Glutamatergic neuron (in vitro differentiated cells): ENCODE measurements at regions not wholly inside any gene's neighbourhood (a gene's known extent, or its start where the extent isn't known, plus 50 kb on each side); places are given as distances from the start of the nearest gene placed in this dataset.

Source experiments
- DNase-seq: peaks from one replicate; pipeline ENCODE4 v3.0.0; 2022
- H3K27ac Mint-ChIP-seq: one replicate; pipeline ENCODE4 v1.8.0; 2020; ENCODE audit warnings: mild to moderate bottlenecking, mixed read lengths, inconsistent platforms; ENCODE audit not compliant: unreplicated experiment
- H3K27me3 Mint-ChIP-seq: one replicate; pipeline ENCODE4 v1.8.0; 2020; ENCODE audit warnings: mild to moderate bottlenecking, moderate library complexity, mixed read lengths, inconsistent platforms; ENCODE audit not compliant: unreplicated experiment
- H3K36me3 Mint-ChIP-seq: one replicate; pipeline ENCODE4 v1.8.0; 2020; ENCODE audit warnings: mild to moderate bottlenecking, mixed read lengths, inconsistent platforms; ENCODE audit not compliant: unreplicated experiment
- H3K4me1 Mint-ChIP-seq: one replicate; pipeline ENCODE4 v1.8.0; 2020; ENCODE audit warnings: mild to moderate bottlenecking, low read depth, mixed read lengths, inconsistent platforms; ENCODE audit not compliant: unreplicated experiment
- H3K4me3 Mint-ChIP-seq: one replicate; pipeline ENCODE4 v1.8.0; 2020; ENCODE audit warnings: mild to moderate bottlenecking, mixed read lengths, inconsistent platforms; ENCODE audit not compliant: unreplicated experiment
- H3K9me3 Mint-ChIP-seq: one replicate; pipeline ENCODE4 v1.8.0; 2020; ENCODE audit warnings: mild to moderate bottlenecking, moderate library complexity, mixed read lengths, inconsistent platforms; ENCODE audit not compliant: unreplicated experiment
- TF ChIP-seq, protein P1 (sequence below): fragments of 200-600 bp; sonication (generic); IDR thresholded peaks from one replicate; pipeline ENCODE4 v1.5.0; 2021; ENCODE audit not compliant: partially characterized antibody, unreplicated experiment

DNA sequence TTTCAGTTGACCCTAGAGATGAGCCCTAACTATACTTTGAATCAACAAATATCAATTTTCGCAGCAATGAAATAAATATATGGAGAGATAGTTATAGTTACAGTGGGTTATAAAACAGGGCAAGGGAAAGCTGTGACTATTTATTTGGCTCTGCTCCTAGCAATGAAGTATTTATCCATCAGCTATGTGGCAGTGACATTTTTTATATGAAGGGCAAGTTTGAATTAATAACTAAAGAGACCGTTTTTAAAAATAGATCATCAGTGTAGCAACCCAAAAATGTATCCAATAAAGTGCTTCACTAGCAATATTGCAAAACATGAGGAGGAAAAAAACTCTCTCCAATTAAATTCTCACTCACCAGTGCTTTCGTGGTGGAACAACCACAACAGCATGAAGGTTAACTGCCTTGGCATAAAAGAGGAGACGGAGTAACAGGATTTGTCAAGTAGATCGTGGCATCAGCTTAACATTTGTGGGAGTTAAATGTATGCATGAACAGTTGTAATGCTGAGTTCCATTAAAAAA, 58.1 kb upstream of the NUDT4 start:
- Mint-ChIP-seq H3K9me3 (no peaks in the 10 kb centered on the region), H3K27me3 (no peaks in the 10 kb centered on the region), H3K27ac (no peak overlapping the region), H3K4me1 (no peaks in the 10 kb centered on the region), H3K4me3 (no peak overlapping the region), H3K36me3 (no peaks in the 10 kb centered on the region)
- no peak for DNase-seq
- TF ChIP-seq, protein P1, sequence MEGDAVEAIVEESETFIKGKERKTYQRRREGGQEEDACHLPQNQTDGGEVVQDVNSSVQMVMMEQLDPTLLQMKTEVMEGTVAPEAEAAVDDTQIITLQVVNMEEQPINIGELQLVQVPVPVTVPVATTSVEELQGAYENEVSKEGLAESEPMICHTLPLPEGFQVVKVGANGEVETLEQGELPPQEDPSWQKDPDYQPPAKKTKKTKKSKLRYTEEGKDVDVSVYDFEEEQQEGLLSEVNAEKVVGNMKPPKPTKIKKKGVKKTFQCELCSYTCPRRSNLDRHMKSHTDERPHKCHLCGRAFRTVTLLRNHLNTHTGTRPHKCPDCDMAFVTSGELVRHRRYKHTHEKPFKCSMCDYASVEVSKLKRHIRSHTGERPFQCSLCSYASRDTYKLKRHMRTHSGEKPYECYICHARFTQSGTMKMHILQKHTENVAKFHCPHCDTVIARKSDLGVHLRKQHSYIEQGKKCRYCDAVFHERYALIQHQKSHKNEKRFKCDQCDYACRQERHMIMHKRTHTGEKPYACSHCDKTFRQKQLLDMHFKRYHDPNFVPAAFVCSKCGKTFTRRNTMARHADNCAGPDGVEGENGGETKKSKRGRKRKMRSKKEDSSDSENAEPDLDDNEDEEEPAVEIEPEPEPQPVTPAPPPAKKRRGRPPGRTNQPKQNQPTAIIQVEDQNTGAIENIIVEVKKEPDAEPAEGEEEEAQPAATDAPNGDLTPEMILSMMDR: no peak

GRCh38 chr12:93322784-93323183, 54.9 kb upstream of the NUDT4 start:
- TF ChIP-seq, protein P1: no peak
- Mint-ChIP-seq H3K4me1 (no peaks in the 10 kb centered on the region), H3K9me3 (no peaks in the 10 kb centered on the region), H3K36me3 (no peaks in the 10 kb centered on the region), H3K27ac (no peak overlapping the region), H3K27me3 (no peaks in the 10 kb centered on the region), H3K4me3 (no peak overlapping the region)
- DNase-seq: no peak

GRCh38 chr12:93323625-93324329, 53.9 kb upstream of the NUDT4 start:
- Mint-ChIP-seq H3K27ac (no peak overlapping the region), H3K9me3 (no peaks in the 10 kb centered on the region), H3K27me3 (no peaks in the 10 kb centered on the region), H3K36me3 (no peaks in the 10 kb centered on the region), H3K4me1 (no peaks in the 10 kb centered on the region), H3K4me3 (no peak overlapping the region)
- TF ChIP-seq, protein P1: no peak
- no peak for DNase-seq

GRCh38 chr12:93325855-93326254, 51.9 kb upstream of the NUDT4 start:
- TF ChIP-seq, protein P1: no peak
- Mint-ChIP-seq H3K36me3 (no peaks in the 10 kb centered on the region), H3K4me1 (no peaks in the 10 kb centered on the region), H3K4me3 (no peak overlapping the region), H3K27ac (no peak overlapping the region), H3K27me3 (no peaks in the 10 kb centered on the region), H3K9me3 (no peaks in the 10 kb centered on the region)
- no peak for DNase-seq
